RPMI8226 (cell line): ENCODE measurements at regions not wholly inside any gene's neighbourhood (a gene's known extent, or its start where the extent isn't known, plus 50 kb on each side); places are given as distances from the start of the nearest gene placed in this dataset.

Source experiments
- DNase-seq: peaks from one replicate; pipeline ENCODE4 v3.0.0-alpha.2; 2015

DNA sequence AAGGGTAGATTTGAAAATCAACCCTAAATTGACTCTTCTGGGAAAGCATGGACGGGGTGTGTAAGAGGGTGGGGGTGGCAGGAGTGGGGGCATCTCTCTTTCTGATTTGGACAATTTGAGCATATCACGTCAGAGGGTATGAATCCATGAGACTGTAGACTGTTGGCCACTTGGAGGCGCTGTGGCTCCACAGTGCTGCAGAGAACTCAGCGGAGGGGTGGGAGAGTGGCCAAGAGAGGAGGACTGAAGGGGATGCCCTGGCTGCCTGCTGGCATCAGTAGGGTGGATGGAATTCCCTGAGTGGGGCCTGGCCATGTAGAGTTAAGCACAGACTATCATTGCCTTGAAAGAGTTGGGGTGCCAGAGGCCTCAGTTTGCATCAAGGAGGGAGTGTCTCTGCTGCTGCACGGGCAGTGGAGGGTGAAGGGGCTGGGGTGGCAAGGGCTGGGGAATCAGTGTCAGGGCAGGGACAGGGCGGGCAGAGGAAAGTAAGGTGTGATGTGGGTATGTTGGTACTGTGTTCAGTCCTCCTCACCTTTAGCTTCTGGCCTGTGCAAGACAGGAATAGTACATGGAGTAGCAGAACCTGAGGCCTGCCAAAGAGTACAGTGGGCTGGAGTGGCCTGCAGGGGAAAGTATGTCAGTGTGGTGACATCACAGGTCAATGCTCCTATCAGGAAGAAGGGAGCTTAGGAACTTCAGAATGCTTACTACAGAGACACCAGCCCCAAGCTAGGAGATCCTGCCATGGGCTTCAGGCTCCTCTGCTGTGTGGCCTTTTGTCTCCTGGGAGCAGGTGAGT lies 133.5 kb upstream of the PRSS58 start:
- DNase-seq = peak; percentile 33

DNA sequence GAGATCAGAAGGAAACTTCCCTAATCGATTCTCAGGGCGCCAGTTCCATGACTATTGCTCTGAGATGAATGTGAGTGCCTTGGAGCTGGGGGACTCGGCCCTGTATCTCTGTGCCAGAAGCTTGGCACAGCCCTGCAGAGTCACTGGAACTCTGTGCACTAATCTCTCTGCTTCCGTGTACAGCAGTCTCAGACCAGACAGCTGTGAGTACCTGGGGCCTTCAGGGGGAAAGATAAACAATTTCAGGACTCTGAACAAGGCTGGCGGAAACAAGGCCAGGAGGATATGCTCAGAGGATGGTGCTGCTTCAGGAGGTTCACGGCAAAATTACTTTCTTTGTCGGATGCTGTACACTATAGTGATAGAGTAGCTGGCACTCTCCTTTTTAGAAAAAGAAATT lies 131.7 kb upstream of the PRSS58 start:
- no peak for DNase-seq

DNA sequence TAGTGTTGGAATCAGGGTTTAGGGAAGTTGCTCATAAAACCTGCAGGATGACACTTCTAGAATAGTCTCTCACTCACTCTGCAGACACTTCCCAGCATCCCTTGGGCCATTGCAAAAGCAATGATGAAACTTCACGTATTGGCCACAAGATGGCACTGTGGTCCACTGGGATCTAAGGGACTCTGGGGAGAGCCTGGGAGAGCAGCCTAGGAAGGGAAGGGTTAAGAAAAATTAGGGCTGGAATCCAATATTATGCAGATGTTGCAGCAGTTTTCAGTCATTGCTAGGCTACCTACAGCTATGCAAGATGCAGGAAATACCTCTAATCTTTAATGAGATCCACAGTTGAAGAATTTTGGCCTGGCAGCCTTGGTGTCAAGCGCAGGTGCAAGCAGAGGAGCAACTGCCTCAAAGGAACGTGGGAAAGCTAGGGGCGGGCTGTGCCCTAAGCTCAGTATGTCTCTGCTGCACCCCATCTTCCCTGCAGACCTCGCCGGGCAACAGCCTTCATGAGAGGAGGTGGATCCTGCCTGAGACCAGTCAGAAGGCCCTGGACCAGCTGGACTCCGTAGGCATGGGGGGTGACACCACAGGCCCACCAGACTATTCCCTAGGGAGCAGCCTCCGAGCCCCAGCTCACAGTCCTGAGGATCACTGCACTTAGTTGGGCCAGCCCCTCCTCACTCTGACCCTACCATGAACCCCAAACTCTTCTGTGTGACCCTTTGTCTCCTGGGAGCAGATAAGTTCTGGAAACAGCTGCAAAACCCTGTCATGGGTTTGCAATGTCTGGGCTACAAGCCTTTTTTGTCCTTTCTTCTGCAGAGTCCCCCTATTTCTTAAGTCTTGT lies 127.9 kb upstream of the PRSS58 start:
- DNase-seq = peak; percentile 57

DNA sequence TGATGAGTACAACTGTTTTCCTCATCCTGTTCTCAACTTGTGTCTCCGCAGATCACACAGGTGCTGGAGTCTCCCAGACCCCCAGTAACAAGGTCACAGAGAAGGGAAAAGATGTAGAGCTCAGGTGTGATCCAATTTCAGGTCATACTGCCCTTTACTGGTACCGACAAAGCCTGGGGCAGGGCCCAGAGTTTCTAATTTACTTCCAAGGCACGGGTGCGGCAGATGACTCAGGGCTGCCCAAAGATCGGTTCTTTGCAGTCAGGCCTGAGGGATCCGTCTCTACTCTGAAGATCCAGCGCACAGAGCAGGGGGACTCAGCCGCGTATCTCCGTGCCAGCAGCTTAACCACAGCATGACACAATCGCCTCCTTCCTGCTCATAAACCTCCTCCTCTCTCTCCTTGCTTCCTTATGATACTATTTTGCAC lies 126.7 kb upstream of the PRSS58 start:
- DNase-seq = no peak

DNA sequence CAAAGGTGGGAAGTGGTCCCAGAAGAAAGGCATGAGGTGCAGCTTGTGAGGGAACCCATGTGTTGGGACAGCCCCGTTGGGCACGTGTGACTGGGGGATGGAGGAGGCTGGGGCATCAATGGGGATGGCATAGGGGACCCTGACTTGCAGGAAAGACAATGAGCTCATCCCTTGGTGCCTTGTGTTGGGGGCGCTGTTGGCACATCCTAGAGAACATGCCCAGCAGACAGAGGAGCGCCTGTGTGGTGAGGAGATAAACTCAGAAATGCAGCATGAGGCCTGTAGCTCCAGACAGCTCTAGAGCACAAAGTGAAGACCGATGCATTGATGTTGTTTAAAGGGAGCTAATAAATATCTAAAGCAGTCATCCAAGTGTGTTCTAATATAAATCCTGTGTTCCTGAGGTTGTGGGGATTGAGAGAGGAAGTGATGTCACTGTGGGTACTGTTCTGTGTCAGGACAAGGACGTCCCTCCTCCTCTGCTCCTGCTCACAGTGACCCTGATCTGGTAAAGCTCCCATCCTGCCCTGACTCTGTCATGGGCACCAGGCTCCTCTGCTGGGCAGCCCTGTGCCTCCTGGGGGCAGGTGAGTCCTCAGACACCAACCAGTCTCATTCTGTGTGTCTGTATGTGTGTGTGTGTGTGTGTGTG lies 126.1 kb upstream of the PRSS58 start:
- DNase-seq = no peak

DNA sequence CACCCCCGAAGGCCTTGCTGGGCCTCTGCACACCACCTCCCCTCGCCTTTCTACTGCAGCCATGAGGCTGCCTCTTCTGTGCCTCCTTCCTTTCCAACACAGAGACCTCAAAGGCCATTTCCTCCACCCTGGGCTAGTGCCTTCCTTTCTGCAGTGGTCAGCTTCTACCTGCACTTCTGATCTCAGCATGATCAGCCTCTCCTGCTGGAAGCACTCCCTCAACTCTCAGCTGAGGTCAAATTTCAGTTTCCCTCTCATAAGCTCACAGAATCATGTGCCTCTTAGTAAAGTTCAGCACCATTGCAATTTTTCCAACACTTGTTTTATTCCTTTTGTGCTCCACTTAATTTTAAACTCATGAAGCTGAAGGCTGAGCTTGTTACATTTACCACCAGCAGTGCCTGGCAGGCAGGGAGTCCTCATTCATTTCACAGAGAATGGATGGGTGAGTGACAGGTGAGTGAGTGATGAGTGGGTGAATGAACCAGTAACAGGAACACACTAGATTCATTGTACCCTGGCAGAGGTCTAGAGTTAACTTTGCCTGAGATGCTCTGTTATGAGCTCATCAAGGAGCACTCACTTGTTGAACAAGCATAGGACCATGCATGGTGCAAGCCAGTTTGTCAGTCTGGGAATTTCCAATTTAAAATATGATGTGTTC lies 124.0 kb upstream of the PRSS58 start:
- DNase-seq = peak; percentile 13

DNA sequence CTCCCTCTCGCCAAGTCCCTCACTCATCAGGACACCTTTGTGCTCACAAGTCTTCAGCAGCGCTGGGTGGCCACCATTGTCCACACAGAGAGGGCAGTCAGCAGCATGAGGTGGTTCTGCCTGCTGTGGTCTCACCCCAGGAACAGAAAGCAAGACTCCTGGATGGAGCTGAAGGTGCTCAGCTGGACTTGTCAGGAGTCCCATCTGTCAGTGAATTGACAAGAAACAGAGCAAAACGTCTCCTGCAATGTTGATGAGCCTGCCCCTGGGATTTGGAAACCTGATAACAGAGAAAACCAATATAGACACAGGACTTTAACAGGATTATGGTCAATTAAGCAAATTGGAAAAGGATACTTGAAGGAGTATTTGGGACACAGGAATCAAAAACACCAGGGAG lies 122.2 kb upstream of the PRSS58 start:
- no peak for DNase-seq

DNA sequence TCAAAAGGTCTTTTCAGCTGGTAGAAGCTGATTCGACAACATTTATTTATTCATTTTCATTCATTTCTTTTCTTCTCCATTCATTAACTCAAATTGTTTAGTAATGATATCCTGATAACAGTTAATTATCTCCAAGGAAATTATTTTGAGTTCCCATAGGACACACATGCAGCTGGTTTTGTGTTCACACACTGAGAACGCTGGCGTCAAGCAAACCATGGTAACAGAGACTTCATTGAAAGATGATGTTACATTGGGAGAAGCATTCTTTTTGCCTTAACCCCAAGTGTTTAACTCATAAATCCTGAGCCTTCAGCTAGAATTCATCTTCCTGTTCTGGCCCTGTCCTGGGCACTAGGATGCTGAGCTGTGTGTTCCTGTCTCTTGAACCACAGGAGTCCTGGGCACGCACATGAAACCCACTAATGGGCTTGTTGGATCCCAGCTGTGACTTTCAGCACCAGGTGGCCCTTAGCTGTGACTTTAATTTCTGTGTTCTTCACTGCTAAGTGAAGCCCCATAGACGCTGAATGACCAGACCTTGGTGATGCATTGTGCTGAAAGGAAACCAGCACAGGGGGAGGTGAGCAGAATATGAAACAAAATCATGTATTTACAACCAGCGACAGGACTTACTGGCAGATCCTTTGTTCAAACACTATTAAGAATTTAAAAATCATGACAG lies 121.5 kb upstream of the PRSS58 start:
- peak; percentile 10 for DNase-seq

DNA sequence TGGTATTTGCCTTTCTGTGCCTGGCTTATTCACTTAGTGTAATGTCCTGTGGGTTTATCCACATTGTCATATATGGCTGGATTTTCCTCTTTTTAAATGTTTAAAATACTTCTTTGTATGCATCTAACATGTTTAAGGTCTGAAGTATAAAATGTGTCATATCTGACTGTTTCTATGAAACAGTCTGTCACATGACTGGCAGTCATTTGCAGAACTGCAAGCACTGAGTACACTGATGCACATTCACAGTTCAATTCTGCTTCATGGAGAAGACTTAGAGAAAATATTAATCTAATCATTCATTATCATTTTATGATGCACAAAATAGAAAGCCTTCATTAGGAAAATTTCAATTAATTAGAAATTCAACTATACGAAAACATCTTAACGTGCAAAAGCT lies 119.7 kb upstream of the PRSS58 start:
- DNase-seq = no peak

DNA sequence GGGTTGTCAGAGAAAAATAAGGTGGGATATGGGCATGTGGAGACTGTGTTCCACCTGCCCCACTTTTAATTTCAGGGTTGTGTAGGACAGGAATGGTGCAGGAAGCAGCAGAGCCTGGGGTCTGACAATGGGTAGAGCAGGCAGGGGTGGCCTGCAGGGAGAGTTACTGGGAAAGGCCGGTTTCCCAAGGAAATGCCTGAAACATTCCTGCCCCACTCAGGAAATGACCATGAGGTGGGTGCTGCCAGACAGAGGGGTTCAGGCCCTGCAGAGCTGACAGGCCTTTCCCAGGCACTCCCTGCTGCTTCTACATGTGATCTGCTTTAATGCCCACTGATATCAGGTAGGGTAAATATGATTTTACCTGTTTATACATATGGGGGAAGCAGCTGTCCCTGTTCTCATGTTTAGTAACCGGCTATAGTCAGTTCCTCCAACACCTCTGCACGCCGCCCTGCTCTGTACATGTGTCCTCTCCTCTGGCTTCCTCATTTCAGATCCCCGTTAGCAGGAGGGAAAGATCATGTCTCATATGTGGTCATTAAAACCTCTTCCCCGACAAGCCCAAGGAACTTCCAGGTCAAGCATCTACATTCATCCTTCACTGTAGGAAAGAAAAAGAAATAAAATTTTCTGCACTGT lies 118.6 kb upstream of the PRSS58 start:
- no peak for DNase-seq

DNA sequence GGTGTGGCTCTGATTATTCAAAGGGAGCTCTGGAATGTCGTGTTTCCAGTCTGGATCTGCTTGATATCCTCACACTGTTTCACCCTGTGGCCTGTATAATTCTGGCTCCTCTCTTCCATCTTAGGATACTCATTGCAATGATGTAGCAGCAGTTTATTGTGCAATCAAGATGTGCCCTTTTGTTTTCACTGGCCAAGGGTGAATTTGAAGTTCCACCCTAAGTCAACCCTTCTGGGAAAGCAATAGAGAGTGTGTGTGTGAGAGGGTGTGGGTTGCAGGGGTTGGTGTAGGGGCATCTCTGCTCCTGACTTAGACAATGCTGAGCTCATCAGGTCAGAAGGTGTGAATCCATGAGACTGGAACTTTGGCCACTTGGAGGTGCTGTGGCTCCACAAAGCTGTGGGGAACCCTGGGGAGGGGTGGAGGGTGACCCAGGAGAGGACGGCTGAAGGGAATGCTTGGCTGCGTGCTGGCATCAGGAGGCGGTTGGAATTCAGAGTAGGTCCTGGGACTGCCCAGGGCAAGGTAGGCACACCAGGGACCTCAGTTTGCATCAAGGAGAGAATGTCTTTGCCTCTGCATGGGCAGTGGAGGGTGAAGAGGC lies 118.0 kb upstream of the PRSS58 start:
- DNase-seq = no peak

DNA sequence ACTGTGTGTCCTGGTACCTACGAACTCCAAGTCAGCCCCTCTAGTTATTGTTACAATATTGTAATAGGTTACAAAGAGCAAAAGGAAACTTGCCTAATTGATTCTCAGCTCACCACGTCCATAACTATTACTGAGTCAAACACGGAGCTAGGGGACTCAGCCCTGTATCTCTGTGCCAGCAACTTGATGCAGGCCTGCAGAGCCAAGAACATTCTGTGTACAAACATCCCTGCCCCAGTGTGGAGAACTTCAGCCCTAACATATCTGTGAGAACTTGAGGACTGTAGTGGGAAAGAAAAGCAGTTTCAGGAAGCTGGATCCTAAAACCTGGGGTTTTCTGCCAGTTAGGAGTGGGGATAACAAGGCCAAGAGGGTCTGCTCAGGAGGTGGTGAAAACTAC lies 114.9 kb upstream of the PRSS58 start:
- DNase-seq = no peak

DNA sequence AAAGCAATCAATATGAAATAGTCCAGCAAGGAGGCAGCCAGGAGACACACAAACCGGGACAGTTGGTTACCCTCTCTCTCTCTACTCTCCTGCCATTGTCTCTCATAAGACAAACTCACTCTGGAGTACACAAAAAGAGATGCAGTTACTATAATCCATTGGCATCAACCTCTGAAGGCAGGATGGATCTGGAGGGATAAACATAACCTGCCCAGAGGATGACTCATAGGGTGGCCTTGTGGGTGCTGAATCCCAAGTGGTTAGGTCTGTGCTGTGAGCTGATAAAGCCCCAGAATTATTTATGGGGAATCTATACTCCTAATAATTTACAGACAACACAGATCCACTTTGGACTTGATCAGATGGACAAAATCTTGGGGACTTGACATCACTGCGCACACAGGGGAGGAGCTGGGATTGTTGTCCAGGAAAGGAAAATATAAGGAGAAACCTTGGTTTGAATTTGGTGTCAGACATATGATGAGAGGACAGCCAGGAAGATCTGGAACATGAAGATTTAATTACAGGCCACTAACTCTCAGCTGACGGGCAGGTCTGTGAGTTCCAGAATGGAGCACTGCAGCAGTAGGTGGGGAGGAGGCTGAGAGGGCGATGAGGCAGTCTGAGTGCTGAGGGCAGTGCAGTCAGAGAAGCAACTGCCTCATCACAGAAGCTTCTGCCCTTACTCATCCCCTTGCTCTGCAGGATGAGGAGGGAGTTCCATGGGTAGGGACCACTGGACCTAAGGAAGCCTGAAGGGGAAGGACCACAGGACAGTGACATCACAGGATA lies 113.9 kb upstream of the PRSS58 start:
- DNase-seq = no peak

DNA sequence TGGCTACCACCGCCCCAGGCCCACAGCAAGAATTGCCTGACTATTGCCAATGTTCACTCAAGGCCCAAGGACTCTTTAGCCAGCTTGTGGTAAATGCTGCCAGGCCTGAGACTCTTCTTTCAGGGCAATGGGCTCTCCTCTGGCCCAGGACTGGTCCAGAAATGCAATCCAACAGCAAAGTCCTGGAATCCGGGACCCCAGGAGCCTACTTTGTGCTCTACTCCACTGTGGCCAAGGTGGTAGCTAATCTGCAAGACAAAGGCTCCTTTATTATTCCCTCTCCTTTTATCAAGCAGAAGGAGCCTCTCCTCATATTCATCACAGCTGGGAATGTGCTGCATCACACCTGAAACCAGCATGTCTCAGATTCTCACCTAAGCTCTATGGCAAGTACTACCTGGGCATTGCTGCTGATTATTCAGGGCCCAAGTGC lies 107.6 kb upstream of the PRSS58 start:
- DNase-seq = no peak

DNA sequence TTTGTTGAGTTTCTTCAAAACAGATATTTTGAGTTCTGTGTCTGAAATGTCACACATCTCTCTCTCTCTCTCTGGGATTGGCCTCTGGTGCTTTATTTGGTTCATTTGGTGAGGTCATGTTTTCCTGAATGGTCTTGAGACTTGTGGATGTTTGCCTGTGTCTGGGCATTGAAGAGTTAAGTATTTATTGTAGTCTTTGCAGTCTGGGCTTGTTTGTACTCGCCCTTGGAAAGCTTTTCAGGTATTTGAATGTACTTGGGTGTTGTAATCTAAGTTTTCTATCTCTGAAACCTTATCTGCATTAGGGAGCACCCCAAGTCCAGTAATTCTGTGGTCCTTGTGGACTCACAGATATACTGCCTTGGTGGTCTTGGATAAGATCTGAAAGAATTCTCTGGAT lies 106.7 kb upstream of the PRSS58 start:
- DNase-seq = no peak

DNA sequence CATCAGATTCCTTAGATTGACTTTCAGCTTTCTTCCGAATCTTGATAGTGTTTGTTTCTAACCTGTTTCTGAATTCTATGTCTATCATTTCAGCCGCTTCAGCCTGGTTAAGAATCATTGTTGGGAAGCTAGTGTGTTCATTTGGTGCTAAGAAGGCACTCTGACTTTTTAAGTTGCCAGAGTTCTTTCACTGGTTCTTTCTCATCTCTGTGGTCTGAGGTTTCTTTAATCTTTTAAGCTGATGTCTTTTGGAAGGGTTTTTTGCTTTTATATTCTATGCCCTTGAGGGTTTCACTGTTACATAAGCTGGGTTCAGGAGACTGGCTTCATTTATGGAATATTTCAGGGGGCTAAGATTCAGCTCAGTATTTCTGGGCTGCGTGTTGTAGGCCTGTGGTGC lies 104.5 kb upstream of the PRSS58 start:
- no peak for DNase-seq

DNA sequence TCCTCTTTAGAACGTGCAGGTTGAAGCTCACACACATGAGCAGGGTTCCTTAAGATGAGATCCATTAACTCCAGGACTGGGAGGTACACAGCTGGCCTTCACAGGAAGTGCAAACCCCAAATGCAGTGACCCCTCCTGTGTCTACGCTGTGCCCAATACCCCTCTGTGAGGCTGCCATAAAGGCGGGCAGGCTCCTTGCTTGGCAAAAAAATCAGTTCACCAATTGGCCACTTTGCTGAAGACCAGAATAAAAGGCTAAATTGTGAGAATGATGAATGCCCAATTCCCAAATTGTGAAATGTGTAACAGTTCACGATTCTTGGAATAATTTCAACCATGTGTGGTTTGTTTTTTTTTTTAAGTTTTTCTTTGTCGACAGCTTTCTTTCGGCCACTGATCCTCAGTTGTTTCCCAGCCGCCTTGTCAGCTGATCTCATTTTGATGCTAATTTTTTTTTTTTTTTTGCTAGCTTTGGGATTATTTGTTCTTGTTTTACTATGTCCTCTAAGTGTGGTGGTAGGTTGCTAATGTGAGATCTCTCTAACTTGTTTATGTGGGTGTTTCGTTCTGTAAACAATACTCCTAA lies 101.9 kb upstream of the PRSS58 start:
- DNase-seq = no peak

DNA sequence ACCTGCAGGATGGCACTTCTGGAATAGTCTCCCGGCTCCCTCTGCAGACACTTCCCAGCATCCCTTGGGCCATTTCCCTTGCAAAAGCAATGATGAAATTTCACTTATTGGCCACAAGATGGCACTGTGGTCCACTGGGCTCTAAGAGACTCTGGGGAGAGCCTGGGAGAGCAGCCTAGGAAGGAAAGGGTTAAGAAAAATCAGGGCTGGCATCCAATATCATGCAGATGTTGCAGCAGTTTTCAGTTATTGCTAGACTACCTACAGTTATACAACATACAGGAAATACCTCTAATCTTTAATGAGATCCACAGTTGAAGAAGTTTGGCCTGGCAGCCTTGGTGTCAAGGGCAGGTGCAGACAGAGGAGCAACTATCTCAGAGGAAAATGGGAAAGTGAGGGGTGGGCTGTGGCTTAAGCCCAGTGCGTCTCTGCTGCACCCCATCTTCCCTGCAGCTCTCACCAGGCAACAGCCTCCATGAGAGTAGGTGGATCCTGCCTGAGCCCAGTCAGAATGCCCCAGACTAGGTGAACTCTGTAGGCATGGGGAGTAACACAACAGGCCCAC lies 100.2 kb upstream of the PRSS58 start:
- peak; percentile 56 for DNase-seq

DNA sequence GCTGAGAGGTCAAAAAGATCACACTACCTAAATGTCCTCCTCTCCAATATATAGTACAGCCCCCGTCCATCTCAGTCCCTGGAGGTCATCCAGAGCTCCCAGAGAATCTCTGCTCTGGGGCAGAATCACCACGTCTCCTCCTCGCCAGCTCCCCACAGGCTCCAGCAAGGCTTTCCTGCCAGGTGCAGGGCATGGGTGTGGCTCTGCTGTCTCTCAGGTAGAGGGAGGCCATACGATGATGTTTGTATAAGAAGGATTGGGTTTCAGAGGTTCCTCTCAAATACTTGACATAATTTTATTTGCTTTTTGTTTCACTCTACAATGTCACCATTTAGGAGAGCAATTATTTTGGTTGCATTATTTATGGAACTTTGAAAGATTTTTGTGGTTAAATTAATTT lies 98.3 kb upstream of the PRSS58 start:
- no peak for DNase-seq

DNA sequence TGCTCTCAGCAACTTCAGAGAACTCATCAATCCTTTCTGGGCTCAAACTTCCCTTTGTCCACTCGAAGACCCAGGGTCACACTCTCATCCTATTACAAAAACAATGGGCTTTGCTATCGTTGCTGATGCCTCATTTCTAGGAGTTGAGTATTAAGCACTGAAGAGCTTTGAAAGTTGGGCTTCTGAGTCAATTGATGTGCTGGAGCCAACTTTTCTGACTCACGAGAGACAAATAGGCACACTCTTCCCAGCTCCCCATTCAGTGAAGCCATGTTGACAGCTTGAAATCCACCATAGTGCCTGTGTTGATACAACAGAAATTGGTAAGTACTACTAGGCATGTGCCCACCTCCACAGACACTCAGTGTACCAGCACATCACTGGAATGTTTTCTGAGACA lies 97.5 kb upstream of the PRSS58 start:
- no peak for DNase-seq
